HCT116 (cell line): ENCODE measurements at regions not wholly inside any gene's neighbourhood (a gene's known extent, or its start where the extent isn't known, plus 50 kb on each side); places are given as distances from the start of the nearest gene placed in this dataset.

Source experiments
- ATAC-seq: fragments of 200-7000 bp; cut with Tn5 transposase; 2 replicates; pipeline ENCODE4 v1.9.1; 2020; ENCODE audit warnings: mild to moderate bottlenecking, moderate library complexity
- BruUV-seq: library from RNA; stranded (reverse); fragments of 400-500 nt; replicated peaks from 2 replicates; lab custom pipeline; 2021; lab: Mats Ljungman, UMichigan
- CTCF ChIA-PET: fragments of 300-600 bp; sonication (Branson Sonifier 250); formaldehyde crosslinking; loops from one replicate; lab custom pipeline; 2021; ENCODE audit warnings: antibody characterized with exemption; lab: Charles Lee
- POLR2A ChIA-PET: fragments of 300-600, 350-600 bp; sonication (Branson Sonifier 250); formaldehyde crosslinking; loops from one replicate; lab custom pipeline; 2021; ENCODE audit warnings: antibody characterized with exemption; lab: Charles Lee
- RAD21 ChIA-PET, 2 experiments: fragments of 300-600 bp; sonication (Branson Sonifier 250); formaldehyde crosslinking; loops; one replicate each; lab custom pipeline; 2023; ENCODE audit warnings: low total read pairs in 2 of 2; ENCODE audit not compliant: uncharacterized antibody in 2 of 2, unreplicated experiment in 2 of 2, low non-redundant PET in 1 of 2; lab: Charles Lee
- DNase-seq: peaks from one replicate; pipeline ENCODE4 v3.0.0-alpha.2; 2010; ENCODE audit warnings: low read depth, low spot score
- H2AFZ ChIP-seq: fragments of 200-600 bp; shearing (Covaris generic), sonication (generic); 2 replicates; pipeline ENCODE4 v1.6.1; 2017; ENCODE audit warnings: low read depth, mixed run types, mixed read lengths, antibody characterized with exemption, low read length; ENCODE audit not compliant: poor library complexity, severe bottlenecking
- H3K27ac ChIP-seq: 2 replicates; pipeline ENCODE4 v1.5.1; 2012; ENCODE audit warnings: low read depth, low read length
- H3K27me3 ChIP-seq: fragments of 200-600 bp; sonication (generic); 2 replicates; pipeline ENCODE4 v1.6.1; 2016; ENCODE audit warnings: mixed run types, low read length, mixed read lengths; ENCODE audit not compliant: insufficient read depth
- H3K36me3 ChIP-seq, 2 experiments: fragments of 200-500 bp in 1 of 2; fragments of 200-600 bp in 1 of 2; sonication (Bioruptor generic) in 1 of 2; sonication (generic) in 1 of 2; 2 replicates each; pipeline versions ENCODE4 v1.5.1 to v1.6.1; 2014 to 2016; ENCODE audit warnings: low read length in 2 of 2, inconsistent platforms in 1 of 2, mixed read lengths in 1 of 2, mixed run types in 1 of 2; ENCODE audit not compliant: insufficient read depth in 2 of 2, control insufficient read depth in 1 of 2
- H3K4me1 ChIP-seq, 2 experiments: fragments of 200-600 bp in 1 of 2; sonication (generic) in 1 of 2; 2 replicates each; pipeline versions ENCODE4 v1.5.1 to v1.6.1; 2012 to 2017; ENCODE audit warnings: low read length in 2 of 2, inconsistent platforms in 1 of 2, mild to moderate bottlenecking in 1 of 2, mixed read lengths in 1 of 2, mixed run types in 1 of 2, moderate library complexity in 1 of 2; ENCODE audit not compliant: insufficient read depth in 2 of 2, control insufficient read depth in 1 of 2
- H3K4me2 ChIP-seq: fragments of 200-600 bp; sonication (generic); 2 replicates; pipeline ENCODE4 v1.6.1; 2017; ENCODE audit warnings: mixed run types, low read length, mixed read lengths
- H3K4me3 ChIP-seq, 2 experiments: fragments of 200-600 bp in 1 of 2; sonication (generic) in 1 of 2; replicated peaks in 1 of 2; 2 replicates each; pipeline ENCODE4 v1.5.1; 2011 to 2016; ENCODE audit warnings: low read length in 2 of 2, control low read depth in 1 of 2, low read depth in 1 of 2, mild to moderate bottlenecking in 1 of 2, mixed read lengths in 1 of 2, mixed run types in 1 of 2
- H3K79me2 ChIP-seq: fragments of 200-600 bp; sonication (generic); 2 replicates; pipeline ENCODE4 v1.6.1; 2017; ENCODE audit warnings: mild to moderate bottlenecking, mixed run types, low read length, moderate library complexity, mixed read lengths; ENCODE audit not compliant: insufficient read depth
- H3K9ac ChIP-seq: fragments of 200-600 bp; sonication (generic); 2 replicates; pipeline ENCODE4 v1.6.1; 2016; ENCODE audit warnings: low read length, mixed read lengths
- H3K9me2 ChIP-seq: fragments of 200-600 bp; sonication (generic), shearing (Covaris generic); 2 replicates; pipeline ENCODE4 v1.6.1; 2017; ENCODE audit warnings: mixed run types, mild to moderate bottlenecking, moderate library complexity; ENCODE audit not compliant: insufficient read depth
- H3K9me3 ChIP-seq, 2 experiments: fragments of 200-500 bp in 1 of 2; fragments of 200-600 bp in 1 of 2; sonication (Bioruptor generic) in 1 of 2; sonication (generic) in 1 of 2; 2 replicates each; pipeline ENCODE4 v1.6.1; 2014 to 2017; ENCODE audit warnings: low read length in 2 of 2, mixed read lengths in 2 of 2, inconsistent platforms in 1 of 2, low read depth in 1 of 2, mild to moderate bottlenecking in 1 of 2, mixed run types in 1 of 2, moderate library complexity in 1 of 2; ENCODE audit not compliant: control insufficient read depth in 1 of 2, insufficient read depth in 1 of 2
- H4K20me1 ChIP-seq: fragments of 200-600 bp; sonication (generic), shearing (Covaris generic); 2 replicates; pipeline ENCODE4 v1.6.1; 2017; ENCODE audit warnings: mixed run types, mild to moderate bottlenecking, moderate library complexity; ENCODE audit not compliant: insufficient read depth
- EGR1 ChIP-seq: IDR thresholded peaks from 2 replicates; pipeline ENCODE4 v1.6.1; 2012; ENCODE audit warnings: low read depth
- ELF1 ChIP-seq: IDR thresholded peaks from 2 replicates; pipeline ENCODE4 v1.6.1; 2012; ENCODE audit warnings: low read depth, borderline replicate concordance
- EZH2 ChIP-seq: fragments of 200-600 bp; sonication (generic); IDR thresholded peaks from 2 replicates; pipeline ENCODE4 v1.6.1; 2017; ENCODE audit warnings: antibody characterized with exemption, mixed run types
- FOSL1 ChIP-seq: IDR thresholded peaks from 2 replicates; pipeline ENCODE4 v1.6.1; 2012; ENCODE audit warnings: low read depth
- JUND ChIP-seq: IDR thresholded peaks from 2 replicates; pipeline ENCODE4 v1.6.1; 2012
- POLR2A ChIP-seq: IDR thresholded peaks from 2 replicates; pipeline ENCODE4 v1.7.0; 2011; ENCODE audit warnings: borderline replicate concordance; ENCODE audit not compliant: insufficient read depth, insufficient read length; ENCODE audit errors: extremely low read depth
- POLR2AphosphoS5 ChIP-seq: IDR thresholded peaks from 2 replicates; pipeline ENCODE4 v1.6.1; 2011; ENCODE audit warnings: mild to moderate bottlenecking, low read depth, low read length, moderate library complexity
- RAD21 ChIP-seq: IDR thresholded peaks from 2 replicates; pipeline ENCODE4 v1.6.1; 2012; ENCODE audit warnings: low read depth, mild to moderate bottlenecking
- SRF ChIP-seq: IDR thresholded peaks from 2 replicates; pipeline ENCODE4 v1.6.1; 2012; ENCODE audit warnings: low read depth
- TCF7L2 ChIP-seq: IDR thresholded peaks from 2 replicates; pipeline ENCODE4 v1.7.0; 2011; ENCODE audit warnings: borderline replicate concordance, inconsistent platforms; ENCODE audit not compliant: insufficient read depth, insufficient read length; ENCODE audit errors: extremely low read depth
- YY1 ChIP-seq: IDR thresholded peaks from 2 replicates; pipeline ENCODE4 v1.6.1; 2011; ENCODE audit warnings: low read length, low read depth, moderate library complexity, mild to moderate bottlenecking; ENCODE audit not compliant: insufficient replicate concordance; ENCODE audit errors: extremely low read depth
- intact Hi-C: fragments of 100-400 bp; cut with micrococcal nuclease; formaldehyde crosslinking; loops from 2 replicates; pipeline ENCODE4 v1.10.0; 2022
- TF ChIP-seq, protein P1 (sequence below), 3 experiments: fragments of 200-600 bp in 1 of 3; sonication (generic) in 1 of 3; IDR thresholded peaks in 2 of 3; conservative IDR thresholded peaks in 1 of 3; 2 replicates each; pipeline ENCODE4 v1.5.1; 2012 to 2017; ENCODE audit warnings: low read depth in 2 of 3, low read length in 2 of 3, antibody characterized with exemption in 1 of 3, borderline replicate concordance in 1 of 3, control low read depth in 1 of 3, mild to moderate bottlenecking in 1 of 3, mixed read lengths in 1 of 3, mixed run types in 1 of 3, moderate library complexity in 1 of 3; ENCODE audit not compliant: insufficient read depth in 1 of 3
- TF ChIP-seq, protein P2 (sequence below): IDR thresholded peaks from 2 replicates; pipeline ENCODE4 v1.6.1; 2012; ENCODE audit warnings: low read depth

- no TSS peak for BruUV-seq
- DNase-seq = no peak
- Histone ChIP-seq H3K4me3 (no peak overlapping the region), H3K79me2 (no peaks in the 10 kb centered on the region), H3K9me2 (no peaks in the 10 kb centered on the region), H3K4me2 (no peak overlapping the region), H3K27me3 (no peaks in the 10 kb centered on the region), H3K27ac (no peak overlapping the region), H3K9me3 (peaks cover 4 to 20% of the 10 kb centered on the region in 2 experiments; a peak in 2 of 4 replicates), H3K9ac (no peak overlapping the region), H4K20me1 (no peaks in the 10 kb centered on the region), H3K4me1 (no peaks in the 10 kb centered on the region), H3K36me3 (no peaks in the 10 kb centered on the region), H2AFZ (no peak overlapping the region)
- ChIA-PET CTCF (no interaction called here), POLR2A (no interaction called here), RAD21 (no interaction called here)
- TF ChIP-seq POLR2AphosphoS5 (no peak), JUND (no peak), RAD21 (no peak), FOSL1 (no peak), TCF7L2 (no peak), EZH2 (no peak), SRF (no peak)
- TF ChIP-seq, protein P1, sequence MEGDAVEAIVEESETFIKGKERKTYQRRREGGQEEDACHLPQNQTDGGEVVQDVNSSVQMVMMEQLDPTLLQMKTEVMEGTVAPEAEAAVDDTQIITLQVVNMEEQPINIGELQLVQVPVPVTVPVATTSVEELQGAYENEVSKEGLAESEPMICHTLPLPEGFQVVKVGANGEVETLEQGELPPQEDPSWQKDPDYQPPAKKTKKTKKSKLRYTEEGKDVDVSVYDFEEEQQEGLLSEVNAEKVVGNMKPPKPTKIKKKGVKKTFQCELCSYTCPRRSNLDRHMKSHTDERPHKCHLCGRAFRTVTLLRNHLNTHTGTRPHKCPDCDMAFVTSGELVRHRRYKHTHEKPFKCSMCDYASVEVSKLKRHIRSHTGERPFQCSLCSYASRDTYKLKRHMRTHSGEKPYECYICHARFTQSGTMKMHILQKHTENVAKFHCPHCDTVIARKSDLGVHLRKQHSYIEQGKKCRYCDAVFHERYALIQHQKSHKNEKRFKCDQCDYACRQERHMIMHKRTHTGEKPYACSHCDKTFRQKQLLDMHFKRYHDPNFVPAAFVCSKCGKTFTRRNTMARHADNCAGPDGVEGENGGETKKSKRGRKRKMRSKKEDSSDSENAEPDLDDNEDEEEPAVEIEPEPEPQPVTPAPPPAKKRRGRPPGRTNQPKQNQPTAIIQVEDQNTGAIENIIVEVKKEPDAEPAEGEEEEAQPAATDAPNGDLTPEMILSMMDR (IDR thresholded peaks at IDR 0.05 in 2 of 3, conservative IDR thresholded peaks at IDR 0.05 in 1 of 3; ENCODE audit: borderline replicate concordance in 1 of 3, insufficient read depth in 1 of 3, low read depth in 2 of 3, low read length in 2 of 3) = no peak
- no peak for ATAC-seq
- intact Hi-C loops = no loop called here
Measured at GRCh38 chr16:64540434-64540833, 581.4 kb downstream of the CDH11 start.

- H3K27ac ChIP-seq = no peak overlapping the region
- no peaks in the 10 kb centered on the region for H3K9me2 ChIP-seq
- TF ChIP-seq YY1 = no peak
- TF ChIP-seq POLR2AphosphoS5 = no peak
- TF ChIP-seq POLR2A = no peak
- TF ChIP-seq, protein P2, sequence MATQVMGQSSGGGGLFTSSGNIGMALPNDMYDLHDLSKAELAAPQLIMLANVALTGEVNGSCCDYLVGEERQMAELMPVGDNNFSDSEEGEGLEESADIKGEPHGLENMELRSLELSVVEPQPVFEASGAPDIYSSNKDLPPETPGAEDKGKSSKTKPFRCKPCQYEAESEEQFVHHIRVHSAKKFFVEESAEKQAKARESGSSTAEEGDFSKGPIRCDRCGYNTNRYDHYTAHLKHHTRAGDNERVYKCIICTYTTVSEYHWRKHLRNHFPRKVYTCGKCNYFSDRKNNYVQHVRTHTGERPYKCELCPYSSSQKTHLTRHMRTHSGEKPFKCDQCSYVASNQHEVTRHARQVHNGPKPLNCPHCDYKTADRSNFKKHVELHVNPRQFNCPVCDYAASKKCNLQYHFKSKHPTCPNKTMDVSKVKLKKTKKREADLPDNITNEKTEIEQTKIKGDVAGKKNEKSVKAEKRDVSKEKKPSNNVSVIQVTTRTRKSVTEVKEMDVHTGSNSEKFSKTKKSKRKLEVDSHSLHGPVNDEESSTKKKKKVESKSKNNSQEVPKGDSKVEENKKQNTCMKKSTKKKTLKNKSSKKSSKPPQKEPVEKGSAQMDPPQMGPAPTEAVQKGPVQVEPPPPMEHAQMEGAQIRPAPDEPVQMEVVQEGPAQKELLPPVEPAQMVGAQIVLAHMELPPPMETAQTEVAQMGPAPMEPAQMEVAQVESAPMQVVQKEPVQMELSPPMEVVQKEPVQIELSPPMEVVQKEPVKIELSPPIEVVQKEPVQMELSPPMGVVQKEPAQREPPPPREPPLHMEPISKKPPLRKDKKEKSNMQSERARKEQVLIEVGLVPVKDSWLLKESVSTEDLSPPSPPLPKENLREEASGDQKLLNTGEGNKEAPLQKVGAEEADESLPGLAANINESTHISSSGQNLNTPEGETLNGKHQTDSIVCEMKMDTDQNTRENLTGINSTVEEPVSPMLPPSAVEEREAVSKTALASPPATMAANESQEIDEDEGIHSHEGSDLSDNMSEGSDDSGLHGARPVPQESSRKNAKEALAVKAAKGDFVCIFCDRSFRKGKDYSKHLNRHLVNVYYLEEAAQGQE = no peak
- no peak for TF ChIP-seq EGR1
- no peak for TF ChIP-seq FOSL1
- no peak for TF ChIP-seq ELF1
- no peak for TF ChIP-seq EZH2
- no peak for TF ChIP-seq SRF
- peaks cover 4 to 23% of the 10 kb centered on the region in 2 experiments; a peak in 2 of 4 replicates for H3K9me3 ChIP-seq
- no peak overlapping the region for H3K4me3 ChIP-seq
- CTCF ChIA-PET = no interaction called here
- DNase-seq = no peak
- no peaks in the 10 kb centered on the region for H3K79me2 ChIP-seq
- no peaks in the 10 kb centered on the region for H3K4me1 ChIP-seq
- no peak overlapping the region for H2AFZ ChIP-seq
- H3K9ac ChIP-seq = no peak overlapping the region
- no peak overlapping the region for H3K4me2 ChIP-seq
- RAD21 ChIA-PET = no interaction called here
- no peaks in the 10 kb centered on the region for H4K20me1 ChIP-seq
- intact Hi-C loops = no loop called here
- no peak for ATAC-seq
- POLR2A ChIA-PET = no interaction called here
- BruUV-seq = no TSS peak
- H3K27me3 ChIP-seq = no peaks in the 10 kb centered on the region
- H3K36me3 ChIP-seq = no peaks in the 10 kb centered on the region
Measured at GRCh38 chr16:64539811-64540371, 582.0 kb downstream of the CDH11 start.
